ENCODE measurements at regions not wholly inside any gene's neighbourhood (a gene's known extent, or its start where the extent isn't known, plus 50 kb on each side); places are given as distances from the start of the nearest gene placed in this dataset.
"Not testable (repeated sequence)": the region's sequence is repeated elsewhere in the genome, so short reads cannot be mapped to it uniquely, and the experiment has no call there.

GRCh38 chr3:130183689-130184088, 102.1 kb downstream of the ALG1L2 start:
- H3K27ac ChIP-seq (ENCODE audit: low read depth in 1 of 2, low read length in 2 of 2); ATAC-seq (ENCODE audit: low FRiP score); H3K4me1 ChIP-seq (ENCODE audit: control insufficient read depth in 1 of 2, insufficient read depth in 2 of 2, low read length in 2 of 2); DNase-seq; intact Hi-C loops (cut with DNase I); H3K4me3 ChIP-seq (ENCODE audit: low read length in 2 of 2); H3K36me3 ChIP-seq (ENCODE audit: control insufficient read depth in 1 of 2, insufficient read depth in 2 of 2, low read length in 1 of 2); H3K9me3 ChIP-seq (ENCODE audit: control insufficient read depth, low read length); H3K27me3 ChIP-seq (ENCODE audit: control insufficient read depth in 1 of 2, insufficient read depth in 2 of 2, low read length in 1 of 2): not testable (repeated sequence)
- 45 to 51% methylated on average over 5 of the region's 5 CpGs for WGBS, 2 donors

GRCh38 chr3:130184152-130185024, 102.8 kb downstream of the ALG1L2 start:
- WGBS, 2 donors = 76 to 79% methylated on average over 5 of the region's 5 CpGs
- intact Hi-C loops (cut with DNase I); H3K4me3 ChIP-seq (ENCODE audit: low read length in 2 of 2); H3K36me3 ChIP-seq (ENCODE audit: control insufficient read depth in 1 of 2, insufficient read depth in 2 of 2, low read length in 1 of 2); H3K27ac ChIP-seq (ENCODE audit: low read depth in 1 of 2, low read length in 2 of 2); H3K9me3 ChIP-seq (ENCODE audit: control insufficient read depth, low read length); DNase-seq; H3K27me3 ChIP-seq (ENCODE audit: control insufficient read depth in 1 of 2, insufficient read depth in 2 of 2, low read length in 1 of 2); ATAC-seq (ENCODE audit: low FRiP score); H3K4me1 ChIP-seq (ENCODE audit: control insufficient read depth in 1 of 2, insufficient read depth in 2 of 2, low read length in 2 of 2): not testable (repeated sequence)

- DNase-seq; H3K4me3 ChIP-seq (ENCODE audit: low read length in 2 of 2); H3K27me3 ChIP-seq (ENCODE audit: control insufficient read depth in 1 of 2, insufficient read depth in 2 of 2, low read length in 1 of 2); H3K27ac ChIP-seq (ENCODE audit: low read depth in 1 of 2, low read length in 2 of 2); H3K9me3 ChIP-seq (ENCODE audit: control insufficient read depth, low read length); H3K4me1 ChIP-seq (ENCODE audit: control insufficient read depth in 1 of 2, insufficient read depth in 2 of 2, low read length in 2 of 2); H3K36me3 ChIP-seq (ENCODE audit: control insufficient read depth in 1 of 2, insufficient read depth in 2 of 2, low read length in 1 of 2); ATAC-seq (ENCODE audit: low FRiP score); intact Hi-C loops (cut with DNase I): not testable (repeated sequence)
- WGBS, 2 donors = 19 to 23% methylated on average over 1 of the region's 1 CpG
These were observed 119.6 kb downstream of the ALG1L2 start for GRCh38 chr3:130201272-130201671.

- intact Hi-C loops (cut with DNase I); H3K27ac ChIP-seq (ENCODE audit: low read depth in 1 of 2, low read length in 2 of 2); DNase-seq; H3K27me3 ChIP-seq (ENCODE audit: control insufficient read depth in 1 of 2, insufficient read depth in 2 of 2, low read length in 1 of 2); H3K4me1 ChIP-seq (ENCODE audit: control insufficient read depth in 1 of 2, insufficient read depth in 2 of 2, low read length in 2 of 2); H3K36me3 ChIP-seq (ENCODE audit: control insufficient read depth in 1 of 2, insufficient read depth in 2 of 2, low read length in 1 of 2); H3K9me3 ChIP-seq (ENCODE audit: control insufficient read depth, low read length); H3K4me3 ChIP-seq (ENCODE audit: low read length in 2 of 2); ATAC-seq (ENCODE audit: low FRiP score): not testable (repeated sequence)
- 94% methylated on average over 3 of the region's 3 CpGs for WGBS, 2 donors
These were observed 122.0 kb downstream of the ALG1L2 start for GRCh38 chr3:130203633-130204032.

- no peak for DNase-seq
- H3K9me3 ChIP-seq (ENCODE audit: control insufficient read depth, low read length) = no peaks in the 10 kb centered on the region
- intact Hi-C loops (cut with DNase I) = no loop called here
- WGBS, 2 donors = 84 to 85% methylated on average over 4 of the region's 4 CpGs
- H3K4me3 ChIP-seq (ENCODE audit: low read length in 2 of 2) = no peak overlapping the region
- H3K27me3 ChIP-seq (ENCODE audit: control insufficient read depth in 1 of 2, insufficient read depth in 2 of 2, low read length in 1 of 2) = no peaks in the 10 kb centered on the region
- no peaks in the 10 kb centered on the region for H3K4me1 ChIP-seq (ENCODE audit: control insufficient read depth in 1 of 2, insufficient read depth in 2 of 2, low read length in 2 of 2)
- ATAC-seq (ENCODE audit: low FRiP score) = no peak
- no peaks in the 10 kb centered on the region for H3K36me3 ChIP-seq (ENCODE audit: control insufficient read depth in 1 of 2, insufficient read depth in 2 of 2, low read length in 1 of 2)
- H3K27ac ChIP-seq (ENCODE audit: low read depth in 1 of 2, low read length in 2 of 2) = no peak overlapping the region
These were observed 117.9 kb upstream of the COL6A5 start for GRCh38 chr3:130227540-130227939.

- no peaks in the 10 kb centered on the region for H3K4me1 ChIP-seq (ENCODE audit: control insufficient read depth in 1 of 2, insufficient read depth in 2 of 2, low read length in 2 of 2)
- no peaks in the 10 kb centered on the region for H3K9me3 ChIP-seq (ENCODE audit: control insufficient read depth, low read length)
- ATAC-seq (ENCODE audit: low FRiP score) = peak; percentile 48
- 33 to 38% methylated on average over 3 of the region's 3 CpGs for WGBS, 2 donors
- no peak overlapping the region for H3K4me3 ChIP-seq (ENCODE audit: low read length in 2 of 2)
- H3K36me3 ChIP-seq (ENCODE audit: control insufficient read depth in 1 of 2, insufficient read depth in 2 of 2, low read length in 1 of 2) = no peaks in the 10 kb centered on the region
- H3K27ac ChIP-seq (ENCODE audit: low read depth in 1 of 2, low read length in 2 of 2) = no peak overlapping the region
- no peaks in the 10 kb centered on the region for H3K27me3 ChIP-seq (ENCODE audit: control insufficient read depth in 1 of 2, insufficient read depth in 2 of 2, low read length in 1 of 2)
- intact Hi-C loops (cut with DNase I) = no loop called here
- no peak for DNase-seq
These were observed 102.5 kb upstream of the COL6A5 start for GRCh38 chr3:130242850-130243569.

GRCh38 chr3:130243808-130244207, 101.7 kb upstream of the COL6A5 start:
- H3K27me3 ChIP-seq (ENCODE audit: control insufficient read depth in 1 of 2, insufficient read depth in 2 of 2, low read length in 1 of 2) = no peaks in the 10 kb centered on the region
- ATAC-seq (ENCODE audit: low FRiP score) (peak; percentile 57), DNase-seq (no peak)
- no peaks in the 10 kb centered on the region for H3K4me1 ChIP-seq (ENCODE audit: control insufficient read depth in 1 of 2, insufficient read depth in 2 of 2, low read length in 2 of 2)
- H3K4me3 ChIP-seq (ENCODE audit: low read length in 2 of 2) = no peak overlapping the region
- no peak overlapping the region for H3K27ac ChIP-seq (ENCODE audit: low read depth in 1 of 2, low read length in 2 of 2)
- intact Hi-C loops (cut with DNase I) = no loop called here
- no peaks in the 10 kb centered on the region for H3K9me3 ChIP-seq (ENCODE audit: control insufficient read depth, low read length)
- H3K36me3 ChIP-seq (ENCODE audit: control insufficient read depth in 1 of 2, insufficient read depth in 2 of 2, low read length in 1 of 2) = no peaks in the 10 kb centered on the region

GRCh38 chr3:130250982-130251381, 94.5 kb upstream of the COL6A5 start:
- H3K27me3 ChIP-seq (ENCODE audit: control insufficient read depth in 1 of 2, insufficient read depth in 2 of 2, low read length in 1 of 2) = no peaks in the 10 kb centered on the region
- no peaks in the 10 kb centered on the region for H3K4me1 ChIP-seq (ENCODE audit: control insufficient read depth in 1 of 2, insufficient read depth in 2 of 2, low read length in 2 of 2)
- ATAC-seq (ENCODE audit: low FRiP score) (peak; percentile 15), DNase-seq (no peak)
- no peak overlapping the region for H3K4me3 ChIP-seq (ENCODE audit: low read length in 2 of 2)
- no peaks in the 10 kb centered on the region for H3K9me3 ChIP-seq (ENCODE audit: control insufficient read depth, low read length)
- 88 to 91% methylated on average over 12 of the region's 12 CpGs for WGBS, 2 donors
- intact Hi-C loops (cut with DNase I) = no loop called here
- no peaks in the 10 kb centered on the region for H3K36me3 ChIP-seq (ENCODE audit: control insufficient read depth in 1 of 2, insufficient read depth in 2 of 2, low read length in 1 of 2)
- no peak overlapping the region for H3K27ac ChIP-seq (ENCODE audit: low read depth in 1 of 2, low read length in 2 of 2)

GRCh38 chr3:130255442-130255841, 90.0 kb upstream of the COL6A5 start:
- H3K9me3 ChIP-seq (ENCODE audit: control insufficient read depth, low read length) = no peaks in the 10 kb centered on the region
- 66 to 74% methylated on average over 1 of the region's 1 CpG for WGBS, 2 donors
- H3K27me3 ChIP-seq (ENCODE audit: control insufficient read depth in 1 of 2, insufficient read depth in 2 of 2, low read length in 1 of 2) = no peaks in the 10 kb centered on the region
- DNase-seq (no peak), ATAC-seq (ENCODE audit: low FRiP score) (no peak)
- H3K36me3 ChIP-seq (ENCODE audit: control insufficient read depth in 1 of 2, insufficient read depth in 2 of 2, low read length in 1 of 2) = no peaks in the 10 kb centered on the region
- no peak overlapping the region for H3K27ac ChIP-seq (ENCODE audit: low read depth in 1 of 2, low read length in 2 of 2)
- intact Hi-C loops (cut with DNase I) = no loop called here
- peaks cover 2% of the 10 kb centered on the region in 2 donors for H3K4me1 ChIP-seq (ENCODE audit: control insufficient read depth in 1 of 2, insufficient read depth in 2 of 2, low read length in 2 of 2)
- H3K4me3 ChIP-seq (ENCODE audit: low read length in 2 of 2) = no peak overlapping the region
